ENCODE measurements at regions not wholly inside any gene's neighbourhood (a gene's known extent, or its start where the extent isn't known, plus 50 kb on each side); places are given as distances from the start of the nearest gene placed in this dataset.
"Not testable (repeated sequence)": the region's sequence is repeated elsewhere in the genome, so short reads cannot be mapped to it uniquely, and the experiment has no call there.

- Histone ChIP-seq H3K36me3 (ENCODE audit: control insufficient read depth, insufficient read depth, low read length) (no peaks in the 10 kb centered on the region), H3K4me1 (no peaks in the 10 kb centered on the region), H3K9ac (no peak overlapping the region), H3K4me2 (ENCODE audit: low read length) (no peak overlapping the region), H3K9me3 (ENCODE audit: control insufficient read depth, low read length) (no peaks in the 10 kb centered on the region), H2AFZ (no peak overlapping the region), H3K79me2 (no peaks in the 10 kb centered on the region), H3K27me3 (ENCODE audit: control insufficient read depth, insufficient read depth, low read length) (no peaks in the 10 kb centered on the region), H3K4me3 (ENCODE audit: low read depth, low read length) (no peak overlapping the region), H3K27ac (no peak overlapping the region)
- TF ChIP-seq, protein P1, sequence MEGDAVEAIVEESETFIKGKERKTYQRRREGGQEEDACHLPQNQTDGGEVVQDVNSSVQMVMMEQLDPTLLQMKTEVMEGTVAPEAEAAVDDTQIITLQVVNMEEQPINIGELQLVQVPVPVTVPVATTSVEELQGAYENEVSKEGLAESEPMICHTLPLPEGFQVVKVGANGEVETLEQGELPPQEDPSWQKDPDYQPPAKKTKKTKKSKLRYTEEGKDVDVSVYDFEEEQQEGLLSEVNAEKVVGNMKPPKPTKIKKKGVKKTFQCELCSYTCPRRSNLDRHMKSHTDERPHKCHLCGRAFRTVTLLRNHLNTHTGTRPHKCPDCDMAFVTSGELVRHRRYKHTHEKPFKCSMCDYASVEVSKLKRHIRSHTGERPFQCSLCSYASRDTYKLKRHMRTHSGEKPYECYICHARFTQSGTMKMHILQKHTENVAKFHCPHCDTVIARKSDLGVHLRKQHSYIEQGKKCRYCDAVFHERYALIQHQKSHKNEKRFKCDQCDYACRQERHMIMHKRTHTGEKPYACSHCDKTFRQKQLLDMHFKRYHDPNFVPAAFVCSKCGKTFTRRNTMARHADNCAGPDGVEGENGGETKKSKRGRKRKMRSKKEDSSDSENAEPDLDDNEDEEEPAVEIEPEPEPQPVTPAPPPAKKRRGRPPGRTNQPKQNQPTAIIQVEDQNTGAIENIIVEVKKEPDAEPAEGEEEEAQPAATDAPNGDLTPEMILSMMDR (IDR thresholded peaks at IDR 0.05) = no peak
Observed at GRCh38 chr4:43148481-43148880, 256.0 kb downstream of the GRXCR1 start.

DNA sequence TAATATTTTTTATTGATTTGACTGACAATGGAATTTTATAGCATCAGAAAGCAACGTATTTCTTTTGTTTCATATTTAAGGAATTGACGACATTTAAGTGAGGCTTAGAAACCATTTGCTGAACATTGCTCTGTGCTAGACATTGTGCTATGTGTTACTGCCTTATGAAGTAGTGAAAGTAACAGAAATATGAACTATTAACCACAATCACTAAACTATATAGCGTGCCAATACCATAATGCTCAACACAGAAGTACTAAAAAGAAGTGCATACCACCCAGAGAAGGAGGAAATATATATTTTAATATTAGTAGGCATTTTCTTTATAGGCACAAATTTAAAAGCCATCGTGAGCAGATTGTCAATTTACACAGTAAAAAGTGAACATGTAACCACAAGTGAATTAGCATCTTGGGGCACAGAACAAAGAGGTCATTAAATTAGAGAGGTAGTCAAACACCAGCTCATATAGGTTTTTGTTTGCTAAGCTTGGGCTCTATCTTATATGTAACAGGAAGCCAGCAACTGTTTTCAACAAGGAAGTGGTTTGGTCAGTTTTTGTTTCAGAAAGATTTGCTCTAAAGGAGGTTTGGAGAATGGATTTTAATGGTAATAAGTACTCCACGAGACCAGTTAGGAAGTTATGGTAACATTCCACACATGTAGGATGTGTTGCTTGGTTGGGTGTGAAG lies 270.7 kb downstream of the GRXCR1 start:
- Histone ChIP-seq H3K9me3 (ENCODE audit: control insufficient read depth, low read length) (no peaks in the 10 kb centered on the region), H3K4me2 (ENCODE audit: low read length) (no peak overlapping the region), H3K79me2 (no peaks in the 10 kb centered on the region), H3K27ac (no peak overlapping the region), H3K4me3 (ENCODE audit: low read depth, low read length) (no peak overlapping the region), H3K4me1 (no peaks in the 10 kb centered on the region), H3K36me3 (ENCODE audit: control insufficient read depth, insufficient read depth, low read length) (no peaks in the 10 kb centered on the region), H3K27me3 (ENCODE audit: control insufficient read depth, insufficient read depth, low read length) (no peaks in the 10 kb centered on the region), H3K9ac (no peak overlapping the region), H2AFZ (no peak overlapping the region)
- TF ChIP-seq, protein P1 (IDR thresholded peaks at IDR 0.05) = no peak

- no peak overlapping the region for H3K9ac ChIP-seq
- no peaks in the 10 kb centered on the region for H3K79me2 ChIP-seq
- H2AFZ ChIP-seq = no peak overlapping the region
- peaks cover 4% of the 10 kb centered on the region for H3K9me3 ChIP-seq (ENCODE audit: control insufficient read depth, low read length)
- H3K4me1 ChIP-seq = no peaks in the 10 kb centered on the region
- no peaks in the 10 kb centered on the region for H3K27me3 ChIP-seq (ENCODE audit: control insufficient read depth, insufficient read depth, low read length)
- no peak overlapping the region for H3K4me3 ChIP-seq (ENCODE audit: low read depth, low read length)
- H3K4me2 ChIP-seq (ENCODE audit: low read length) = no peak overlapping the region
- no peak overlapping the region for H3K27ac ChIP-seq
- TF ChIP-seq, protein P1 (IDR thresholded peaks at IDR 0.05) = no peak
- no peaks in the 10 kb centered on the region for H3K36me3 ChIP-seq (ENCODE audit: control insufficient read depth, insufficient read depth, low read length)
Observed at GRCh38 chr4:43189741-43190140, 297.2 kb downstream of the GRXCR1 start.

- not testable (repeated sequence) for H3K79me2 ChIP-seq; H3K4me3 ChIP-seq (ENCODE audit: low read depth, low read length); H3K9ac ChIP-seq; H3K36me3 ChIP-seq (ENCODE audit: control insufficient read depth, insufficient read depth, low read length); H3K27ac ChIP-seq; H3K27me3 ChIP-seq (ENCODE audit: control insufficient read depth, insufficient read depth, low read length); H3K4me1 ChIP-seq; H3K9me3 ChIP-seq (ENCODE audit: control insufficient read depth, low read length); H2AFZ ChIP-seq; H3K4me2 ChIP-seq (ENCODE audit: low read length)
Observed at GRCh38 chr4:43212576-43212975, 320.1 kb downstream of the GRXCR1 start.

DNA sequence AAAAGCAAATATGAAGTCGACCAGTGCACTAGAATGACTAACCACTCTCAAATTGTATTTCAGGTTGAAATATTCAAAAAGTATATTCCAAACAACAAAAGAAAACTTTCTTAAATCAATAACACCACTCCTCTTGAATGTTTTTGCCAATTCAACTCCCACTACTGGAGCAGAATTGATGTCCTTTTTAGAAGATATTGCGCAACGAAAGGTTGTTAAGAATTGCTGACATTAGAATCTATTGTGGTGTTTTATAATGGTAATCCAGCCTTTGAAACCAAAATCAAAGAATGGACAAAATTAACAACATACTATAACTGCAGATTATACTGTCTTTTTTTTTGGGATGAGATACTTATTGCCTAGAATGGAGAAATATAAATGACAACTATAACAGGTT lies 331.3 kb downstream of the GRXCR1 start:
- Histone ChIP-seq H3K9me3 (ENCODE audit: control insufficient read depth, low read length) (no peaks in the 10 kb centered on the region), H3K27me3 (ENCODE audit: control insufficient read depth, insufficient read depth, low read length) (no peaks in the 10 kb centered on the region), H2AFZ (no peak overlapping the region), H3K36me3 (ENCODE audit: control insufficient read depth, insufficient read depth, low read length) (no peaks in the 10 kb centered on the region), H3K9ac (no peak overlapping the region), H3K4me2 (ENCODE audit: low read length) (no peak overlapping the region), H3K4me1 (no peaks in the 10 kb centered on the region), H3K27ac (no peak overlapping the region), H3K79me2 (no peaks in the 10 kb centered on the region), H3K4me3 (ENCODE audit: low read depth, low read length) (no peak overlapping the region)
- TF ChIP-seq, protein P1 (IDR thresholded peaks at IDR 0.05) = no peak

All from parathyroid adenoma (tissue), 2 donors.